GM12878 (cell line): ENCODE measurements at regions not wholly inside any gene's neighbourhood (a gene's known extent, or its start where the extent isn't known, plus 50 kb on each side); places are given as distances from the start of the nearest gene placed in this dataset.

Experiments
- ATAC-seq: fragments of 200-7000 bp; cut with Tn5 transposase; 3 replicates; pipeline ENCODE4 v1.9.1; 2020; ENCODE audit warnings: mild to moderate bottlenecking, moderate library complexity
- BruUV-seq: library from RNA; stranded (reverse); fragments of 400-500 nt; replicated peaks from 2 replicates; lab custom pipeline; 2021; lab: Mats Ljungman, UMichigan
- CTCF ChIA-PET: fragments of 300-600 bp; sonication (Branson Sonifier 250); formaldehyde crosslinking; extraction: SDS; loops from one replicate; lab custom pipeline; 2021; ENCODE audit warnings: inconsistent platforms; lab: Yijun Ruan, JAX
- POLR2A ChIA-PET: fragments of 350-600 bp; formaldehyde crosslinking; extraction: SDS; loops from one replicate; lab custom pipeline; 2021; ENCODE audit warnings: inconsistent platforms; lab: Charles Lee
- RAD21 ChIA-PET: fragments of 300-600 bp; sonication (Branson Sonifier 250); formaldehyde crosslinking; loops from one replicate; lab custom pipeline; 2023; ENCODE audit warnings: antibody characterized with exemption; ENCODE audit not compliant: unreplicated experiment; lab: Charles Lee
- SMC1A ChIA-PET: fragments of 300-600 bp; sonication (Branson Sonifier 250); formaldehyde crosslinking; loops from one replicate; lab custom pipeline; 2023; ENCODE audit not compliant: unreplicated experiment, uncharacterized antibody; lab: Charles Lee
- DNase-seq: peaks from one replicate; pipeline ENCODE4 v3.0.0-alpha.2; 2011; ENCODE audit warnings: low read depth, low spot score
- FAIRE-seq: peaks from 3 replicates; lab custom pipeline; 2011; peaks lifted over from hg19 to GRCh38; lab: Jason Lieb, UNC
- H2AFZ ChIP-seq: 2 replicates; pipeline ENCODE4 v1.6.0; 2011; ENCODE audit warnings: low read depth, low read length, control low read depth; ENCODE audit not compliant: control insufficient read depth
- H3K27ac ChIP-seq: 2 replicates; pipeline ENCODE4 v1.5.1; 2011; ENCODE audit warnings: control low read depth; ENCODE audit not compliant: control insufficient read depth, insufficient read depth
- H3K27me3 ChIP-seq, 2 experiments: replicated peaks in 1 of 2; 2 replicates each; pipeline versions ENCODE4 v1.6.0 to v1.6.1; 2011; ENCODE audit warnings: low read length in 1 of 2; ENCODE audit not compliant: control insufficient read depth in 2 of 2, insufficient read depth in 2 of 2
- H3K36me3 ChIP-seq, 2 experiments: 2 replicates each; pipeline ENCODE4 v1.5.1; 2011; ENCODE audit warnings: low read length in 1 of 2; ENCODE audit not compliant: control insufficient read depth in 2 of 2, insufficient read depth in 2 of 2
- H3K4me1 ChIP-seq: 2 replicates; pipeline ENCODE4 v1.6.1; 2011; ENCODE audit warnings: mild to moderate bottlenecking, low read length, moderate library complexity, mixed read lengths; ENCODE audit not compliant: control insufficient read depth, insufficient read depth
- H3K4me2 ChIP-seq: 2 replicates; pipeline ENCODE4 v1.6.0; 2011; ENCODE audit warnings: control low read depth; ENCODE audit not compliant: control insufficient read depth, insufficient read depth
- H3K4me3 ChIP-seq: fragments of 200-600 bp; sonication (generic); 2 replicates; pipeline ENCODE4 v1.5.1; 2016
- H3K79me2 ChIP-seq: 2 replicates; pipeline ENCODE4 v1.6.0; 2011; ENCODE audit warnings: low read length; ENCODE audit not compliant: control insufficient read depth, insufficient read depth
- H3K9ac ChIP-seq: 2 replicates; pipeline ENCODE4 v1.8.0; 2011; ENCODE audit warnings: low read length, control low read depth, mixed read lengths; ENCODE audit not compliant: control insufficient read depth, insufficient read depth
- H3K9me3 ChIP-seq: replicated peaks from 3 replicates; pipeline ENCODE4 v1.5.1; 2011; ENCODE audit warnings: mild to moderate bottlenecking, low read length; ENCODE audit not compliant: control insufficient read depth, insufficient read depth
- H4K20me1 ChIP-seq: 2 replicates; pipeline ENCODE4 v1.6.0; 2011; ENCODE audit not compliant: control insufficient read depth, insufficient read depth
- BCL3 ChIP-seq: IDR thresholded peaks from 2 replicates; pipeline ENCODE4 v1.6.1; 2011; ENCODE audit warnings: borderline replicate concordance, low read depth, mild to moderate bottlenecking, moderate library complexity, low read length; ENCODE audit not compliant: insufficient read depth, poor library complexity, severe bottlenecking
- BRCA1 ChIP-seq: IDR thresholded peaks from 2 replicates; pipeline ENCODE4 v1.6.1; 2011; ENCODE audit warnings: low read depth, low read length, improper control_type of control experiment
- CBX3 ChIP-seq: fragments of 200-600 bp; sonication (generic); IDR thresholded peaks from 2 replicates; pipeline ENCODE4 v1.6.1; 2016; ENCODE audit warnings: low read depth, borderline replicate concordance
- CBX5 ChIP-seq: sonication (generic); IDR thresholded peaks from 2 replicates; pipeline ENCODE4 v1.6.1; 2016; ENCODE audit warnings: low read depth, moderate library complexity, mild to moderate bottlenecking, inconsistent platforms
- CEBPZ ChIP-seq: fragments of 150-350 bp; IDR thresholded peaks from 2 replicates; pipeline ENCODE4 v1.6.1; 2016; ENCODE audit warnings: low read depth, low read length
- DPF2 ChIP-seq: fragments of 450-650 bp; IDR thresholded peaks from 2 replicates; pipeline ENCODE4 v1.6.1; 2017; ENCODE audit warnings: mild to moderate bottlenecking
- FOXK2 ChIP-seq: fragments of 450-650 bp; IDR thresholded peaks from 2 replicates; pipeline ENCODE4 v1.6.1; 2017; ENCODE audit warnings: mild to moderate bottlenecking, moderate library complexity
- GABPA ChIP-seq: IDR thresholded peaks from 2 replicates; pipeline ENCODE4 v1.6.1; 2014; ENCODE audit warnings: antibody characterized with exemption, low read depth, mild to moderate bottlenecking, inconsistent platforms
- HSF1 ChIP-seq: fragments of 150-350 bp; IDR thresholded peaks from 2 replicates; pipeline ENCODE4 v1.6.1; 2014; ENCODE audit warnings: mild to moderate bottlenecking, low read depth, low read length
- JUNB ChIP-seq: IDR thresholded peaks from 2 replicates; pipeline ENCODE4 v1.6.1; 2016; ENCODE audit warnings: antibody characterized with exemption, mild to moderate bottlenecking
- JUND ChIP-seq: IDR thresholded peaks from 2 replicates; pipeline ENCODE4 v1.6.1; 2012; ENCODE audit warnings: low read depth, mild to moderate bottlenecking, low read length, improper control_type of control experiment, moderate library complexity
- WRNIP1 ChIP-seq: IDR thresholded peaks from 2 replicates; pipeline ENCODE4 v1.6.1; 2011; ENCODE audit warnings: low read depth, low read length, improper control_type of control experiment, borderline replicate concordance
- ZZZ3 ChIP-seq: IDR thresholded peaks from 2 replicates; pipeline ENCODE4 v1.6.1; 2011; ENCODE audit warnings: low read depth; ENCODE audit not compliant: control insufficient read depth, insufficient read length
- WGBS: methylation state at CpG from one replicate; pipeline ENCODE4 v1.1.6; 2016; ENCODE audit warnings: low lambda C conversion rate; ENCODE audit not compliant: insufficient replicate concordance, insufficient coverage; ENCODE audit errors: missing lambda C conversion rate; 5-methylcytosine and 5-hydroxymethylcytosine counted together
- in situ Hi-C: fragments of 300-500 bp; cut with MboI; formaldehyde crosslinking; loops from 9 replicates; pipeline ENCODE4 v1.14.3; 2018; ENCODE audit warnings: mixed read lengths
- intact Hi-C: fragments of 100-400 bp; cut with micrococcal nuclease; formaldehyde crosslinking; loops from one replicate; pipeline ENCODE4 v1.14.2; 2022; ENCODE audit not compliant: unreplicated experiment

- no peaks in the 10 kb centered on the region for H3K4me1 ChIP-seq
- CTCF ChIA-PET, result no interaction called here
- no peak overlapping the region for H3K9ac ChIP-seq
- no peaks in the 10 kb centered on the region for H4K20me1 ChIP-seq
- ATAC-seq, result no peak
- H3K27ac ChIP-seq, result no peak overlapping the region
- RAD21 ChIA-PET, result no interaction called here
- WGBS, result 58% methylated on average over 15 of the region's 15 CpGs
- intact Hi-C loops, result no loop called here
- no peak for TF ChIP-seq CBX5
- TF ChIP-seq BRCA1, result no peak
- H3K79me2 ChIP-seq, result no peaks in the 10 kb centered on the region
- no peak for DNase-seq
- H3K36me3 ChIP-seq, result no peaks in the 10 kb centered on the region
- SMC1A ChIA-PET, result no interaction called here
- no peak overlapping the region for H2AFZ ChIP-seq
- H3K4me3 ChIP-seq, result no peak overlapping the region
- no TSS peak for BruUV-seq
- no peaks in the 10 kb centered on the region for H3K27me3 ChIP-seq
- H3K4me2 ChIP-seq, result no peak overlapping the region
- in situ Hi-C loops, result loop anchor here (25.0 kb wide), 1 partner anchor 111 kb away; no protein-coding TSS in a partner anchor
- FAIRE-seq, result no peak
- POLR2A ChIA-PET, result no interaction called here
- no peaks in the 10 kb centered on the region for H3K9me3 ChIP-seq
These were observed 352.1 kb upstream of the IZUMO3 start for GRCh38 chr9:24897826-24898225.

GRCh38 chr9:24881361-24881760, 335.7 kb upstream of the IZUMO3 start:
- no peak overlapping the region for H2AFZ ChIP-seq
- H3K4me1 ChIP-seq, result no peaks in the 10 kb centered on the region
- in situ Hi-C loops, result loop anchor here (25.0 kb wide), 1 partner anchor 94 kb away; no protein-coding TSS in a partner anchor
- H3K9me3 ChIP-seq, result no peaks in the 10 kb centered on the region
- ChIA-PET CTCF (no interaction called here), SMC1A (no interaction called here), POLR2A (no interaction called here), RAD21 (no interaction called here)
- DNase-seq, result no peak
- WGBS, result 24% methylated on average over 3 of the region's 3 CpGs
- no peaks in the 10 kb centered on the region for H3K36me3 ChIP-seq
- no peaks in the 10 kb centered on the region for H3K79me2 ChIP-seq
- no TSS peak for BruUV-seq
- intact Hi-C loops, result no loop called here
- no peak overlapping the region for H3K9ac ChIP-seq
- H4K20me1 ChIP-seq, result no peaks in the 10 kb centered on the region
- no peak for FAIRE-seq
- no peaks in the 10 kb centered on the region for H3K27me3 ChIP-seq
- H3K27ac ChIP-seq, result no peak overlapping the region
- ATAC-seq, result no peak
- H3K4me3 ChIP-seq, result no peak overlapping the region
- no peak overlapping the region for H3K4me2 ChIP-seq
- TF ChIP-seq FOXK2, result no peak
- no peak for TF ChIP-seq DPF2
- TF ChIP-seq WRNIP1, result no peak
- TF ChIP-seq JUND, result no peak
- TF ChIP-seq BCL3, result no peak
- TF ChIP-seq ZZZ3, result no peak
- no peak for TF ChIP-seq CBX3
- no peak for TF ChIP-seq CEBPZ
- TF ChIP-seq HSF1, result no peak
- TF ChIP-seq GABPA, result no peak
- no peak for TF ChIP-seq JUNB
